Panc1 (cell line): ENCODE measurements at regions not wholly inside any gene's neighbourhood (a gene's known extent, or its start where the extent isn't known, plus 50 kb on each side); places are given as distances from the start of the nearest gene placed in this dataset.

ENCODE experiments used
- ATAC-seq: fragments of 200-7000 bp; cut with Tn5 transposase; 2 replicates; pipeline ENCODE4 v1.9.1; 2020; ENCODE audit warnings: mild to moderate bottlenecking, moderate library complexity
- BruUV-seq: library from RNA; stranded (reverse); fragments of 400-500 nt; replicated peaks from 2 replicates; lab custom pipeline; 2021; lab: Mats Ljungman, UMichigan
- CTCF ChIA-PET: fragments of 300-600 bp; sonication (Branson Sonifier 250); formaldehyde crosslinking; loops from one replicate; lab custom pipeline; 2022; ENCODE audit warnings: antibody characterized with exemption; lab: Charles Lee
- POLR2A ChIA-PET: fragments of 300-600 bp; sonication (Branson Sonifier 250); formaldehyde crosslinking; loops from one replicate; lab custom pipeline; 2022; ENCODE audit warnings: antibody characterized with exemption; lab: Charles Lee
- DNase-seq: peaks from one replicate; pipeline ENCODE4 v3.0.0-alpha.2; 2010; ENCODE audit warnings: low read depth, low spot score
- H3K27ac ChIP-seq: 2 replicates; pipeline ENCODE4 v1.5.1; 2011; ENCODE audit warnings: mild to moderate bottlenecking, low read length, inconsistent platforms
- H3K27me3 ChIP-seq: fragments of 200-500 bp; sonication (Bioruptor generic); 2 replicates; pipeline ENCODE4 v1.6.0; 2014; ENCODE audit warnings: low read length, inconsistent platforms; ENCODE audit not compliant: control insufficient read depth, insufficient read depth
- H3K36me3 ChIP-seq: fragments of 200-500 bp; sonication (Bioruptor generic); 2 replicates; pipeline ENCODE4 v1.5.1; 2014; ENCODE audit warnings: inconsistent platforms, mild to moderate bottlenecking, low read length, moderate library complexity; ENCODE audit not compliant: control insufficient read depth, insufficient read depth
- H3K4me1 ChIP-seq: 2 replicates; pipeline ENCODE4 v1.5.1; 2011; ENCODE audit warnings: inconsistent platforms, mild to moderate bottlenecking, low read length, moderate library complexity; ENCODE audit not compliant: control insufficient read depth, insufficient read depth
- H3K4me3 ChIP-seq, 2 experiments: 2 replicates each; pipeline ENCODE4 v1.5.1; 2011 to 2012; ENCODE audit warnings: low read depth in 2 of 2, low read length in 2 of 2, mild to moderate bottlenecking in 2 of 2, inconsistent platforms in 1 of 2, moderate library complexity in 1 of 2
- H3K9me3 ChIP-seq: fragments of 200-500 bp; sonication (Bioruptor generic); 2 replicates; pipeline ENCODE4 v1.5.1; 2014; ENCODE audit warnings: low read depth, mild to moderate bottlenecking, inconsistent platforms, low read length, moderate library complexity; ENCODE audit not compliant: control insufficient read depth, insufficient read depth
- CTCF ChIP-seq: fragments of 450-650 bp; IDR thresholded peaks from 2 replicates; pipeline ENCODE4 v1.5.1; 2017; ENCODE audit warnings: mild to moderate bottlenecking
- POLR2AphosphoS5 ChIP-seq: IDR thresholded peaks from 2 replicates; pipeline ENCODE4 v1.6.1; 2012; ENCODE audit warnings: mild to moderate bottlenecking, low read depth, low read length, moderate library complexity
- REST ChIP-seq, 2 experiments: IDR thresholded peaks; 2 replicates each; pipeline ENCODE4 v1.6.1; 2011 to 2012; ENCODE audit warnings: low read depth in 2 of 2, control low read depth in 1 of 2, low read length in 1 of 2, mild to moderate bottlenecking in 1 of 2, moderate library complexity in 1 of 2; ENCODE audit not compliant: insufficient read depth in 1 of 2
- SIN3A ChIP-seq: IDR thresholded peaks from 2 replicates; pipeline ENCODE4 v1.6.1; 2012; ENCODE audit warnings: low read depth, mild to moderate bottlenecking, low read length, moderate library complexity, borderline replicate concordance; ENCODE audit not compliant: insufficient read depth
- TCF7L2 ChIP-seq: IDR thresholded peaks from 2 replicates; pipeline ENCODE4 v1.6.1; 2011; ENCODE audit warnings: mild to moderate bottlenecking, low read depth, low read length, inconsistent platforms
- in situ Hi-C: cut with HindIII; loops from 2 replicates; pipeline ENCODE4 v1.10.0; 2016; ENCODE audit warnings: low sequenced_read_pairs, low pct_unique_long_range_greater_than_20kb
- intact Hi-C: fragments of 100-400 bp; cut with micrococcal nuclease; formaldehyde crosslinking; loops from one replicate; pipeline ENCODE4 v1.10.0; 2022; ENCODE audit not compliant: unreplicated experiment

- TF ChIP-seq POLR2AphosphoS5 (no peak), SIN3A (no peak), CTCF (no peak), TCF7L2 (no peak), REST (IDR thresholded peaks at IDR 0.05; ENCODE audit: insufficient read depth in 1 of 2, low read depth in 2 of 2, low read length in 1 of 2) (no peak)
- in situ Hi-C loops (no loop called here), intact Hi-C loops (no loop called here)
- CTCF ChIA-PET: no interaction called here
- ATAC-seq (no peak), DNase-seq (no peak)
- H3K4me3 ChIP-seq: no peak overlapping the region
- POLR2A ChIA-PET: no interaction called here
- no peaks in the 10 kb centered on the region for H3K27me3 ChIP-seq
- no peaks in the 10 kb centered on the region for H3K4me1 ChIP-seq
- no TSS peak for BruUV-seq
- H3K27ac ChIP-seq: no peak overlapping the region
- no peaks in the 10 kb centered on the region for H3K9me3 ChIP-seq
- no peaks in the 10 kb centered on the region for H3K36me3 ChIP-seq
These were observed 211.8 kb downstream of the EDN1 start for GRCh38 chr6:12501990-12502389.

GRCh38 chr6:12504325-12504966, 212.1 kb upstream of the PHACTR1 start:
- POLR2A ChIA-PET: no interaction called here
- no peak for DNase-seq
- peak overlapping the region; percentile 8; the same call in 1 of the 2 replicates for H3K27ac ChIP-seq

More at GRCh38 chr6:12504325-12504966, 212.1 kb upstream of the PHACTR1 start:
- BruUV-seq: no TSS peak
- no peaks in the 10 kb centered on the region for H3K4me1 ChIP-seq
- peak; percentile 76 for ATAC-seq
- no peak overlapping the region for H3K4me3 ChIP-seq
- H3K27me3 ChIP-seq: no peaks in the 10 kb centered on the region
- intact Hi-C loops (no loop called here), in situ Hi-C loops (no loop called here)
- TF ChIP-seq SIN3A: no peak
- no peak for TF ChIP-seq POLR2AphosphoS5
- TF ChIP-seq CTCF: peak; percentile 68
- no peak for TF ChIP-seq REST (IDR thresholded peaks at IDR 0.05; ENCODE audit: insufficient read depth in 1 of 2, low read depth in 2 of 2, low read length in 1 of 2)
- no peaks in the 10 kb centered on the region for H3K9me3 ChIP-seq
- CTCF ChIA-PET: interaction anchor here (1.0 to 1.4 kb wide), 3 partner anchors 194 to 215 kb away, joined by 3 to 5 read pairs (median 5); partner anchors contain the start of gene EDN1
- no peaks in the 10 kb centered on the region for H3K36me3 ChIP-seq
